ENCODE measurements at regions not wholly inside any gene's neighbourhood (a gene's known extent, or its start where the extent isn't known, plus 50 kb on each side); places are given as distances from the start of the nearest gene placed in this dataset.
"Not testable (repeated sequence)": the region's sequence is repeated elsewhere in the genome, so short reads cannot be mapped to it uniquely, and the experiment has no call there.

- no peak for DNase-seq
These were observed 649.8 kb upstream of the MBL2 start for GRCh38 chr10:53422223-53422888.

- no peak for DNase-seq
These were observed 640.1 kb upstream of the MBL2 start for GRCh38 chr10:53412651-53413050.

- DNase-seq = no peak
These were observed 633.9 kb upstream of the MBL2 start for GRCh38 chr10:53406532-53406931.

GRCh38 chr10:53403688-53404087 is 631.1 kb upstream of the MBL2 start:
- no peak for DNase-seq

GRCh38 chr10:53402594-53402993 is 630.0 kb upstream of the MBL2 start:
- no peak for DNase-seq

- DNase-seq = no peak
These were observed 629.0 kb upstream of the MBL2 start for GRCh38 chr10:53401536-53401935.

GRCh38 chr10:53396876-53397275 is 624.3 kb upstream of the MBL2 start:
- DNase-seq = no peak

- DNase-seq = no peak
These were observed 622.9 kb upstream of the MBL2 start for GRCh38 chr10:53395449-53395848.

- no peak for DNase-seq
These were observed 615.0 kb upstream of the MBL2 start for GRCh38 chr10:53387562-53387961.

GRCh38 chr10:53382543-53382942 is 610.0 kb upstream of the MBL2 start:
- DNase-seq = no peak

GRCh38 chr10:53379956-53380355 is 607.4 kb upstream of the MBL2 start:
- DNase-seq = no peak

GRCh38 chr10:53370347-53370746 is 597.8 kb upstream of the MBL2 start:
- DNase-seq = no peak

GRCh38 chr10:53361936-53362335 is 589.4 kb upstream of the MBL2 start:
- DNase-seq = no peak

GRCh38 chr10:53361281-53361680 is 588.7 kb upstream of the MBL2 start:
- no peak for DNase-seq

GRCh38 chr10:53358978-53359377 is 586.4 kb upstream of the MBL2 start:
- DNase-seq = not testable (repeated sequence)

GRCh38 chr10:53358536-53358935 is 586.0 kb upstream of the MBL2 start:
- DNase-seq = no peak

- no peak for DNase-seq
These were observed 585.0 kb upstream of the MBL2 start for GRCh38 chr10:53357587-53357986.

GRCh38 chr10:53356616-53357349 is 584.2 kb upstream of the MBL2 start:
- no peak for DNase-seq

GRCh38 chr10:53342531-53342930 is 569.9 kb upstream of the MBL2 start:
- DNase-seq = not testable (repeated sequence)

GRCh38 chr10:53338199-53338598 is 565.6 kb upstream of the MBL2 start:
- not testable (repeated sequence) for DNase-seq

GRCh38 chr10:53335803-53336422 is 563.3 kb upstream of the MBL2 start:
- DNase-seq = not testable (repeated sequence)

- DNase-seq = no peak
These were observed 558.9 kb upstream of the MBL2 start for GRCh38 chr10:53331460-53331859.

GRCh38 chr10:53326401-53327305 is 554.1 kb upstream of the MBL2 start:
- DNase-seq = not testable (repeated sequence)
